ENCODE measurements at regions not wholly inside any gene's neighbourhood (a gene's known extent, or its start where the extent isn't known, plus 50 kb on each side); places are given as distances from the start of the nearest gene placed in this dataset.

DNA sequence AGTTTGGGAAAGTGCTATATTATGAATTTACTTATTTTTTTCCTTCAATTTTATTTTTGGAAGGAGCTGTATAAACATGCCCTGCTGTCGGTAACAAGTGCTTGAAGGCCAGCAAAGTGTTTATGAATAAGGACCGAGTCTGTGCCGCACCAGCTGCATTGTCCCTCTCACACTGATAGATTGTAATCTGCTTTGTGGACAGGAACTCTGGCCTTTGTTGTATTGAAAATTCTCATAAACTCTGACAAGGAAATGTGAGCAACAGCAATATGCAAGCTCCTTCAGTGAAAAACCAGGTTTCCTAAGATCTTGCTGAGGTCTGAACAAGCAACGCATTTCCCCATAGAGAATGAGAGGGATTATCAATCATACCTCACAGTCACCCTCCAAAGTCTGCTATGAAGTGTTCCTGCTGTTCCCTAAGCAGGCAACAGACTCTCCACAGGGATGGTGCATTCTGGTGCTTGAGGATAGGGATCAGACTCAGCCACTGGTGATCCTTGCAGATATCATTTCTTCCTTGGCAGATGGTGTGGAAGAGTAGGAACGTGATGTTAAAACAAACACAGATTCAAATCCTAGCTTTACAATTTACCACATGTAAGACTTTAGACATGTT lies 109.6 kb downstream of the KCNJ2 start:
- TF ChIP-seq, protein P1, sequence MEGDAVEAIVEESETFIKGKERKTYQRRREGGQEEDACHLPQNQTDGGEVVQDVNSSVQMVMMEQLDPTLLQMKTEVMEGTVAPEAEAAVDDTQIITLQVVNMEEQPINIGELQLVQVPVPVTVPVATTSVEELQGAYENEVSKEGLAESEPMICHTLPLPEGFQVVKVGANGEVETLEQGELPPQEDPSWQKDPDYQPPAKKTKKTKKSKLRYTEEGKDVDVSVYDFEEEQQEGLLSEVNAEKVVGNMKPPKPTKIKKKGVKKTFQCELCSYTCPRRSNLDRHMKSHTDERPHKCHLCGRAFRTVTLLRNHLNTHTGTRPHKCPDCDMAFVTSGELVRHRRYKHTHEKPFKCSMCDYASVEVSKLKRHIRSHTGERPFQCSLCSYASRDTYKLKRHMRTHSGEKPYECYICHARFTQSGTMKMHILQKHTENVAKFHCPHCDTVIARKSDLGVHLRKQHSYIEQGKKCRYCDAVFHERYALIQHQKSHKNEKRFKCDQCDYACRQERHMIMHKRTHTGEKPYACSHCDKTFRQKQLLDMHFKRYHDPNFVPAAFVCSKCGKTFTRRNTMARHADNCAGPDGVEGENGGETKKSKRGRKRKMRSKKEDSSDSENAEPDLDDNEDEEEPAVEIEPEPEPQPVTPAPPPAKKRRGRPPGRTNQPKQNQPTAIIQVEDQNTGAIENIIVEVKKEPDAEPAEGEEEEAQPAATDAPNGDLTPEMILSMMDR (IDR thresholded peaks at IDR 0.05; ENCODE audit: low read depth, low read length, missing input control), result no peak
- no peak for TF ChIP-seq YY1 (IDR thresholded peaks at IDR 0.05)
- TF ChIP-seq SP1 (IDR thresholded peaks at IDR 0.05), result no peak
- TF ChIP-seq, protein P2, sequence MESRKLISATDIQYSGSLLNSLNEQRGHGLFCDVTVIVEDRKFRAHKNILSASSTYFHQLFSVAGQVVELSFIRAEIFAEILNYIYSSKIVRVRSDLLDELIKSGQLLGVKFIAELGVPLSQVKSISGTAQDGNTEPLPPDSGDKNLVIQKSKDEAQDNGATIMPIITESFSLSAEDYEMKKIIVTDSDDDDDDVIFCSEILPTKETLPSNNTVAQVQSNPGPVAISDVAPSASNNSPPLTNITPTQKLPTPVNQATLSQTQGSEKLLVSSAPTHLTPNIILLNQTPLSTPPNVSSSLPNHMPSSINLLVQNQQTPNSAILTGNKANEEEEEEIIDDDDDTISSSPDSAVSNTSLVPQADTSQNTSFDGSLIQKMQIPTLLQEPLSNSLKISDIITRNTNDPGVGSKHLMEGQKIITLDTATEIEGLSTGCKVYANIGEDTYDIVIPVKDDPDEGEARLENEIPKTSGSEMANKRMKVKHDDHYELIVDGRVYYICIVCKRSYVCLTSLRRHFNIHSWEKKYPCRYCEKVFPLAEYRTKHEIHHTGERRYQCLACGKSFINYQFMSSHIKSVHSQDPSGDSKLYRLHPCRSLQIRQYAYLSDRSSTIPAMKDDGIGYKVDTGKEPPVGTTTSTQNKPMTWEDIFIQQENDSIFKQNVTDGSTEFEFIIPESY (IDR thresholded peaks at IDR 0.05), result no peak
- TF ChIP-seq RAD21 (IDR thresholded peaks at IDR 0.05), result no peak
- no peak for TF ChIP-seq JUND (IDR thresholded peaks at IDR 0.05)
- TF ChIP-seq, protein P3, sequence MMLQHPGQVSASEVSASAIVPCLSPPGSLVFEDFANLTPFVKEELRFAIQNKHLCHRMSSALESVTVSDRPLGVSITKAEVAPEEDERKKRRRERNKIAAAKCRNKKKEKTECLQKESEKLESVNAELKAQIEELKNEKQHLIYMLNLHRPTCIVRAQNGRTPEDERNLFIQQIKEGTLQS (IDR thresholded peaks at IDR 0.05), result no peak
- TF ChIP-seq, protein P4, sequence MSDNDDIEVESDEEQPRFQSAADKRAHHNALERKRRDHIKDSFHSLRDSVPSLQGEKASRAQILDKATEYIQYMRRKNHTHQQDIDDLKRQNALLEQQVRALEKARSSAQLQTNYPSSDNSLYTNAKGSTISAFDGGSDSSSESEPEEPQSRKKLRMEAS (IDR thresholded peaks at IDR 0.05), result no peak
- no peak for TF ChIP-seq TAF1 (conservative IDR thresholded peaks at IDR 0.05)
- TF ChIP-seq FOXA1 (IDR thresholded peaks at IDR 0.05), result no peak
- TF ChIP-seq FOXA2 (IDR thresholded peaks at IDR 0.05), result no peak
- TF ChIP-seq, protein P5, sequence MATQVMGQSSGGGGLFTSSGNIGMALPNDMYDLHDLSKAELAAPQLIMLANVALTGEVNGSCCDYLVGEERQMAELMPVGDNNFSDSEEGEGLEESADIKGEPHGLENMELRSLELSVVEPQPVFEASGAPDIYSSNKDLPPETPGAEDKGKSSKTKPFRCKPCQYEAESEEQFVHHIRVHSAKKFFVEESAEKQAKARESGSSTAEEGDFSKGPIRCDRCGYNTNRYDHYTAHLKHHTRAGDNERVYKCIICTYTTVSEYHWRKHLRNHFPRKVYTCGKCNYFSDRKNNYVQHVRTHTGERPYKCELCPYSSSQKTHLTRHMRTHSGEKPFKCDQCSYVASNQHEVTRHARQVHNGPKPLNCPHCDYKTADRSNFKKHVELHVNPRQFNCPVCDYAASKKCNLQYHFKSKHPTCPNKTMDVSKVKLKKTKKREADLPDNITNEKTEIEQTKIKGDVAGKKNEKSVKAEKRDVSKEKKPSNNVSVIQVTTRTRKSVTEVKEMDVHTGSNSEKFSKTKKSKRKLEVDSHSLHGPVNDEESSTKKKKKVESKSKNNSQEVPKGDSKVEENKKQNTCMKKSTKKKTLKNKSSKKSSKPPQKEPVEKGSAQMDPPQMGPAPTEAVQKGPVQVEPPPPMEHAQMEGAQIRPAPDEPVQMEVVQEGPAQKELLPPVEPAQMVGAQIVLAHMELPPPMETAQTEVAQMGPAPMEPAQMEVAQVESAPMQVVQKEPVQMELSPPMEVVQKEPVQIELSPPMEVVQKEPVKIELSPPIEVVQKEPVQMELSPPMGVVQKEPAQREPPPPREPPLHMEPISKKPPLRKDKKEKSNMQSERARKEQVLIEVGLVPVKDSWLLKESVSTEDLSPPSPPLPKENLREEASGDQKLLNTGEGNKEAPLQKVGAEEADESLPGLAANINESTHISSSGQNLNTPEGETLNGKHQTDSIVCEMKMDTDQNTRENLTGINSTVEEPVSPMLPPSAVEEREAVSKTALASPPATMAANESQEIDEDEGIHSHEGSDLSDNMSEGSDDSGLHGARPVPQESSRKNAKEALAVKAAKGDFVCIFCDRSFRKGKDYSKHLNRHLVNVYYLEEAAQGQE (IDR thresholded peaks at IDR 0.05), result no peak

All from liver (tissue), 3 donors.